ENCODE measurements at regions not wholly inside any gene's neighbourhood (a gene's known extent, or its start where the extent isn't known, plus 50 kb on each side); places are given as distances from the start of the nearest gene placed in this dataset.

DNA sequence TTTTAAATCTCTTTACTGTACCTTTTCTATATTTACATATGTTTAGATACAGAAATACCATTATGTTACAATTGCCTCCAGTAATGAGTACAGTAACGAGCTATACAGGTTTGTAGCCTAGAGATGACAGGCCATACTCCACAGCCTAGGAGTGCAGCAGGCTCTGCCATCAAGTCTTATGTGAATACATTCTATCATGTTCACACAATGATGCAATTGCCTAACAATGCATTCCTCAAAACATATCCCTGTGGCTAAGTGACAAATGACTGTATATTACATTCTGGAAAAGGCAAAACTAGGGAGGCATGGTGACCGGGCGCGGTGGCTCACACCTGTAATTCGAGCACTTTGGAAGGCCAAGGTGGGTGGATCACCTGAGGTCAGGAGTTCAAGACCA, 192.4 kb upstream of the IGF1R start:
- ChIA-PET CTCF (no interaction called here), POLR2A (ENCODE audit: unreplicated experiment) (no interaction called here)
- intact Hi-C loops (cut with micrococcal nuclease; ENCODE audit: unreplicated experiment) = no loop called here
- DNase-seq = peak; percentile 34 to 53
- Histone ChIP-seq H3K4me2 (no peak overlapping the region), H3K79me2 (ENCODE audit: low read depth) (no peaks in the 10 kb centered on the region), H3K27ac (no peak overlapping the region), H3K4me3 (no peak overlapping the region), H3F3A (ENCODE audit: insufficient read depth, low read depth) (no peaks in the 10 kb centered on the region), H2AFZ (no peak overlapping the region), H3K4me1 (replicated peaks; ENCODE audit: insufficient read depth) (no peaks in the 10 kb centered on the region), H3K27me3 (ENCODE audit: insufficient read depth, low read depth) (peaks cover 2% of the 10 kb centered on the region; the same call in 1 of the 2 replicates), H3K9me2 (ENCODE audit: insufficient read depth) (no peaks in the 10 kb centered on the region), H3K36me3 (ENCODE audit: low read depth) (no peaks in the 10 kb centered on the region), H3K9me3 (ENCODE audit: insufficient read depth, low read depth) (no peaks in the 10 kb centered on the region), H4K20me1 (ENCODE audit: insufficient read depth) (no peaks in the 10 kb centered on the region)
- TF ChIP-seq, protein P1, sequence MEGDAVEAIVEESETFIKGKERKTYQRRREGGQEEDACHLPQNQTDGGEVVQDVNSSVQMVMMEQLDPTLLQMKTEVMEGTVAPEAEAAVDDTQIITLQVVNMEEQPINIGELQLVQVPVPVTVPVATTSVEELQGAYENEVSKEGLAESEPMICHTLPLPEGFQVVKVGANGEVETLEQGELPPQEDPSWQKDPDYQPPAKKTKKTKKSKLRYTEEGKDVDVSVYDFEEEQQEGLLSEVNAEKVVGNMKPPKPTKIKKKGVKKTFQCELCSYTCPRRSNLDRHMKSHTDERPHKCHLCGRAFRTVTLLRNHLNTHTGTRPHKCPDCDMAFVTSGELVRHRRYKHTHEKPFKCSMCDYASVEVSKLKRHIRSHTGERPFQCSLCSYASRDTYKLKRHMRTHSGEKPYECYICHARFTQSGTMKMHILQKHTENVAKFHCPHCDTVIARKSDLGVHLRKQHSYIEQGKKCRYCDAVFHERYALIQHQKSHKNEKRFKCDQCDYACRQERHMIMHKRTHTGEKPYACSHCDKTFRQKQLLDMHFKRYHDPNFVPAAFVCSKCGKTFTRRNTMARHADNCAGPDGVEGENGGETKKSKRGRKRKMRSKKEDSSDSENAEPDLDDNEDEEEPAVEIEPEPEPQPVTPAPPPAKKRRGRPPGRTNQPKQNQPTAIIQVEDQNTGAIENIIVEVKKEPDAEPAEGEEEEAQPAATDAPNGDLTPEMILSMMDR (conservative IDR thresholded peaks at IDR 0.05) = no peak
- TF ChIP-seq EZH2 (IDR thresholded peaks at IDR 0.05; ENCODE audit: low read depth) = no peak
- no TSS peak for BruUV-seq (replicated peaks)

DNA sequence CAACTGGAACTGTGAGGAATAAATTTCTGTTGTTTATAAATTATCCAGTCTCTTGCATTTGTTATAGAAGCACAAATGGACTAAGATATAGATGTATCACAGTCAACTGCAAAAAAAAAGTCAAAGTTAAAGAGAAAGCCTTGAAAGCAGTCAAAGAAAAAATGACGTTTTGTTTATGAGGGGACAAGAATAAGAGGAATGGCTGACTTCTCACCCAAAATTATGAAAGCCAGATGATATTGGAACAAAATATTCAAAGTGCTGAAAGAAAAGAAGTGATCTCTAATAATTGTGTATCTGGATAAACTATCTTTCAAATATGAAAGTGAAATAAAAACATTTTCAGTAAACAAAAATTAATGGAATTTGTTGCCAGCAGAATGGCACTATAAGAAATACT, 171.8 kb upstream of the IGF1R start:
- no peaks in the 10 kb centered on the region for H3F3A ChIP-seq (ENCODE audit: insufficient read depth, low read depth)
- no peak overlapping the region for H3K27ac ChIP-seq
- intact Hi-C loops (cut with micrococcal nuclease; ENCODE audit: unreplicated experiment) = no loop called here
- BruUV-seq (replicated peaks) = no TSS peak
- H3K79me2 ChIP-seq (ENCODE audit: low read depth) = no peaks in the 10 kb centered on the region
- TF ChIP-seq, protein P1 (conservative IDR thresholded peaks at IDR 0.05) = no peak
- TF ChIP-seq EZH2 (IDR thresholded peaks at IDR 0.05; ENCODE audit: low read depth) = no peak
- no peak overlapping the region for H3K4me2 ChIP-seq
- H4K20me1 ChIP-seq (ENCODE audit: insufficient read depth) = no peaks in the 10 kb centered on the region
- peaks cover 5% of the 10 kb centered on the region; the same call in 1 of the 2 replicates for H3K9me3 ChIP-seq (ENCODE audit: insufficient read depth, low read depth)
- no peak overlapping the region for H3K4me3 ChIP-seq
- DNase-seq = no peak
- peaks cover 34% of the 10 kb centered on the region for H3K27me3 ChIP-seq (ENCODE audit: insufficient read depth, low read depth)
- H3K36me3 ChIP-seq (ENCODE audit: low read depth) = no peaks in the 10 kb centered on the region
- CTCF ChIA-PET = no interaction called here
- H2AFZ ChIP-seq = no peak overlapping the region
- POLR2A ChIA-PET (ENCODE audit: unreplicated experiment) = no interaction called here
- no peaks in the 10 kb centered on the region for H3K9me2 ChIP-seq (ENCODE audit: insufficient read depth)
- no peaks in the 10 kb centered on the region for H3K4me1 ChIP-seq (replicated peaks; ENCODE audit: insufficient read depth)

DNA sequence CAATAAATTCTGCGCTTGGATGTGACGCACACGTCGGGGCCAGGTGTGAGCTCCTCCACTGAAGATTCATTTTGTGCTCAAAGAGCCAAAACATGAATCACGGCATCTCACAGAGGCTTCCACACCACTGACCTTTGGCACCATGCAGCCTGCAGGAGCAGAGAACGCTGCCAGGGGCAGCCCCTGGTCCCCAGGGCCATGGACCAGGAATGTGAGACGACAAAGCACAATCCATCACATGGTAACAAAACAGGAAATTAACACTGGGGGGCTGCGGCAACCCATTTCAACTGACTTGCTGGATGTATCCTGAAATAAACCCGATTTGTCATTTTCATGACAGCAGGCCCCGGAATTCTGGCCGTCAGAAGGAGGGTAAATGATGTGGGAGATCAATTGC, 167.5 kb upstream of the IGF1R start:
- H4K20me1 ChIP-seq (ENCODE audit: insufficient read depth) = no peaks in the 10 kb centered on the region
- no peak overlapping the region for H3K27ac ChIP-seq
- intact Hi-C loops (cut with micrococcal nuclease; ENCODE audit: unreplicated experiment) = no loop called here
- H3K9me3 ChIP-seq (ENCODE audit: insufficient read depth, low read depth) = peaks cover 5% of the 10 kb centered on the region; the same call in 1 of the 2 replicates
- H3F3A ChIP-seq (ENCODE audit: insufficient read depth, low read depth) = no peaks in the 10 kb centered on the region
- H3K4me3 ChIP-seq = no peak overlapping the region
- BruUV-seq (replicated peaks) = no TSS peak
- H3K4me2 ChIP-seq = no peak overlapping the region
- no peaks in the 10 kb centered on the region for H3K36me3 ChIP-seq (ENCODE audit: low read depth)
- POLR2A ChIA-PET (ENCODE audit: unreplicated experiment) = no interaction called here
- H3K27me3 ChIP-seq (ENCODE audit: insufficient read depth, low read depth) = peaks cover 13% of the 10 kb centered on the region
- no peaks in the 10 kb centered on the region for H3K9me2 ChIP-seq (ENCODE audit: insufficient read depth)
- no peak for TF ChIP-seq EZH2 (IDR thresholded peaks at IDR 0.05; ENCODE audit: low read depth)
- no peak for DNase-seq
- H2AFZ ChIP-seq = no peak overlapping the region
- H3K79me2 ChIP-seq (ENCODE audit: low read depth) = no peaks in the 10 kb centered on the region
- H3K4me1 ChIP-seq (replicated peaks; ENCODE audit: insufficient read depth) = no peaks in the 10 kb centered on the region
- CTCF ChIA-PET = no interaction called here

DNA sequence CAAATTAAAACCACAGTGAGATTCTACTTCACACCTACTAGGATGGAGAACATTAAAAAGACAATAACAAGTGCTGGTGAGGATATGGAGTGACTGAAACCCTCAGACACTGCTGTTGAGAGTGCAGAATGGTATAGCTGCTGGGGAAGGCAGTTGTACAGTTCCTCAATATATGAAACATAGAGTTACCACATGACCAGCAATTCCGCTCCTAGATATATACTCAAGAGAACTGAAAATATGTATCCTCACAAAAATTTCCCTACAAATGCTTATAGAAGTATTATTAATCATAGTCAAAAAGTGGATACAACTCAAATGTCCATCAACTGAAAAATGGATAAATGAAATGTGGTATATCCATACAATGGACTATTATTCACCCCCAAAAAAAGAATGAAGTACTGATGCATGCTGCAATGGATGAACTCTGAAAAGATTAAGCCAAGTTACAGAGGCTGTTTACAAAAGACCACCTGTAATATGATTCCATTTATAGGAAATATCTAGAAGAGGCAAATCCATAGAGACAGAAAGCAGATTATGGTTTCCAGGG, 164.7 kb upstream of the IGF1R start:
- POLR2A ChIA-PET (ENCODE audit: unreplicated experiment) = no interaction called here
- CTCF ChIA-PET = no interaction called here
- DNase-seq = no peak
- BruUV-seq (replicated peaks) = no TSS peak
- Histone ChIP-seq H4K20me1 (ENCODE audit: insufficient read depth) (no peaks in the 10 kb centered on the region), H3K36me3 (ENCODE audit: low read depth) (no peaks in the 10 kb centered on the region), H3K4me2 (no peak overlapping the region), H3K4me3 (no peak overlapping the region), H3F3A (ENCODE audit: insufficient read depth, low read depth) (no peaks in the 10 kb centered on the region), H3K27me3 (ENCODE audit: insufficient read depth, low read depth) (peaks cover 13% of the 10 kb centered on the region), H3K9me2 (ENCODE audit: insufficient read depth) (no peaks in the 10 kb centered on the region), H2AFZ (no peak overlapping the region), H3K4me1 (replicated peaks; ENCODE audit: insufficient read depth) (no peaks in the 10 kb centered on the region), H3K79me2 (ENCODE audit: low read depth) (no peaks in the 10 kb centered on the region), H3K27ac (no peak overlapping the region), H3K9me3 (ENCODE audit: insufficient read depth, low read depth) (no peaks in the 10 kb centered on the region; the same call in 1 of the 2 replicates)
- intact Hi-C loops (cut with micrococcal nuclease; ENCODE audit: unreplicated experiment) = no loop called here
- TF ChIP-seq, protein P1 (conservative IDR thresholded peaks at IDR 0.05) = no peak
- TF ChIP-seq EZH2 (IDR thresholded peaks at IDR 0.05; ENCODE audit: low read depth) = no peak
